HG03064 (cell line): ENCODE measurements at regions not wholly inside any gene's neighbourhood (a gene's known extent, or its start where the extent isn't known, plus 50 kb on each side); places are given as distances from the start of the nearest gene placed in this dataset.

Experiments
- ATAC-seq: cut with Tn5 transposase; IDR thresholded peaks from one replicate; pipeline ENCODE4 v1.9.1; 2021; ENCODE audit warnings: low read depth; ENCODE audit not compliant: unreplicated experiment

GRCh38 chr18:78722386-78722785 lies 257.2 kb upstream of the SALL3 start:
- no peak for ATAC-seq

- ATAC-seq, result no peak
Observed at GRCh38 chr18:78722929-78723710, 256.5 kb upstream of the SALL3 start.

- ATAC-seq, result no peak
Observed at GRCh38 chr18:78724214-78724914, 255.3 kb upstream of the SALL3 start.

GRCh38 chr18:78725426-78725825 lies 254.2 kb upstream of the SALL3 start:
- no peak for ATAC-seq

GRCh38 chr18:78726326-78727056 lies 253.1 kb upstream of the SALL3 start:
- no peak for ATAC-seq

GRCh38 chr18:78727057-78727739 lies 252.4 kb upstream of the SALL3 start:
- no peak for ATAC-seq

GRCh38 chr18:78727877-78728783 lies 251.5 kb upstream of the SALL3 start:
- no peak for ATAC-seq

- no peak for ATAC-seq
Observed at GRCh38 chr18:78728784-78729467, 250.7 kb upstream of the SALL3 start.

- ATAC-seq, result no peak
Observed at GRCh38 chr18:78730546-78730945, 249.1 kb upstream of the SALL3 start.

GRCh38 chr18:78731016-78731397 lies 248.6 kb upstream of the SALL3 start:
- no peak for ATAC-seq

- ATAC-seq, result no peak
Observed at GRCh38 chr18:78731398-78732032, 248.1 kb upstream of the SALL3 start.

- ATAC-seq, result no peak
Observed at GRCh38 chr18:78732273-78733210, 247.1 kb upstream of the SALL3 start.

GRCh38 chr18:78733762-78734613 lies 245.6 kb upstream of the SALL3 start:
- ATAC-seq, result no peak

- no peak for ATAC-seq
Observed at GRCh38 chr18:78734614-78734945, 245.0 kb upstream of the SALL3 start.

GRCh38 chr18:78735131-78736014 lies 244.2 kb upstream of the SALL3 start:
- ATAC-seq, result no peak
